GM18907 (cell line): ENCODE measurements at regions not wholly inside any gene's neighbourhood (a gene's known extent, or its start where the extent isn't known, plus 50 kb on each side); places are given as distances from the start of the nearest gene placed in this dataset.
"Not testable (repeated sequence)": the region's sequence is repeated elsewhere in the genome, so short reads cannot be mapped to it uniquely, and the experiment has no call there.

Experiments used
- ATAC-seq: cut with Tn5 transposase; IDR thresholded peaks from one replicate; pipeline ENCODE4 v1.9.1; 2021; ENCODE audit warnings: mild to moderate bottlenecking, moderate library complexity; ENCODE audit not compliant: unreplicated experiment

DNA sequence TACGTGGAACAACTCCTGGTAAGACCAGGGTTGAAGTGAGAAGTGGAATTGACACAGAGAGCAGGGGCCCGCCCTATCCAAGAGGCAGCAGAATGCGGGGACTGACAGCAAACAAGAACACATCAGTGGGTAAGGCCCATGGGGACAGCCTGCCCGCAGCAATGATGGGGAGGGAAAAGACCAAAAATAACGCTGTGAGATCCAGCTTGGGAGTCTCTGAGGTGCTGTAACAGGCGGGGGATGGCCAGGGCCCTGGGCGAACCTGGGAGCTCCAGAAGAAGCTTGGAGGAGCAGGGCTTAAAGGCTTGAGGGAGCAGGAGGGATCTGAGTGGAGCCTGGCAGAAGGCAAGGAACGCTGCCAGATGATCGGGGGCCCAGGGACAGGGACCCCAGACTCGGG is 173.4 kb downstream of the TMEM200C start:
- ATAC-seq, result no peak

DNA sequence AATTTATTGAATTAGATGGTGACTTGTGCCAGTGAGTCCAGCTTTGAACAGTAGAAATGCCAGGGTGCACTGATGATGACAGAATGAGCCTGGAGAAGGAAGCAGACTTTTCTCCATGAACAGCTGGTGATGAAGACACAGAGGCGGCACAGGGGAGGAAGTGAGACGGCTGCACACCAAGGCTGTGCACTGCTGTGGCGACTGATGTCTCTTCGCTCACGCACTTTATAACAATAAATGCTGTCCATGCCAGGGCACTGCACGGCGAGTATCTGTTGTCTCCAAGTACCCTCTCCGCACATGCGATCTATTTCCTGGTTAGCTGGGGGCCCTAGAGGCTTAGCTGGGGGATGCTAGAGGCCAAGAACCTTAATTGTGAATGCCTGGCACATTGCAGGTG is 175.2 kb downstream of the TMEM200C start:
- ATAC-seq, result no peak

DNA sequence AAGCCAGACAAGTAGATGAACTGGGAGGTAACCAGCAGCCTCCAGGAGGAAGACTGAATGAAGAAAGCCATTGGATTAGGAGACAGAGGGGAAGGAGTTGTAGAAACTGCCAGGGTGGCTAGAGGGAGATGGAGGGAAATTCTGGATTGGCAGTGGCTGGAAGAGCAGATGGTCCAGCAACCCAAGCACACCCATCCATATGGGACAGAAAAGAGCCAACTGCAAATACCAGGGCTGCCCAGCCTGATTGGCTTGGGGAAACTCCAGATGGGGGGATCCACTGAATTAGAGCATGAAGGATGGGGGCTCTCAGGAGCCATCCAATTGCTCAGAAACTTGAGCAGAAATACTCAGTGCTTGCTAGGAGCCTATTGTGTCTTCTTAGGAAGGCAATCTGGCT is 173.5 kb upstream of the EPB41L3 start:
- no peak for ATAC-seq

DNA sequence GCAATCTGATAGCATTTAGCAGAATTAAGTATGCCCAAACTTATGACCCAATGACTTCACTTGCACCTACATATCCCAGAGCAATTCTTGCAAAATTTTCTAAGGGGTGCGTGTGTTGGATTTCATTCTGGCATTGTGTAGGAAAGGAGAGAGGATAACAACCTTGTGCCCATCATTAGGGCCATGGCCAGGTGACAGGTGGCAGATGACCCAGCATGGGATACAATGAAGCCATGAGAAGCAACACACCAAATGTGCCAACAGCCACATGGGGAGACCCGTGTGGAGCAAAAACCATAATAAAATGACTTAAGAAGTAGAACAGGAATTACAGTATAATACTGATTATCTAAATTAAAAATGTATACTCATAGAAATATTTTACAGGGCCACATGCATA is 166.9 kb upstream of the EPB41L3 start:
- ATAC-seq, result no peak

DNA sequence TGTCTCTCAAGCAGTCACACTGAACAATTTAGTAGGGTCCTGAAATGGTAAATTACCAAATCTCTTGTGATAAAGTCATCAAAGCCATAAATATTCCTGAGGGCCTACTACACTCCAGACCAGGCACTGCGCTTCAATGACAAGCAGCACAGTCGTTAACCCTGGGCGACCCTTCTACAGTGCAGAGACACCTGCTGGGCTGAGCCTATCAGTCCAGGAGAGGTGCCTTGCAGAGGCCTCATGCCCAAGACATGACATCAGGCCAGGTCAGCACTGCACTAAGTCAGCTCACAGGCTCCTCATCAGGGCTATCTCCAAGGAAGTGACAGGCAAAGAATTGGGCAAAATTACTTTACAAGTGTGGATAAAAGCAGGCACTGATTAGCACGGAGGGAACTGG is 166.4 kb upstream of the EPB41L3 start:
- no peak for ATAC-seq

DNA sequence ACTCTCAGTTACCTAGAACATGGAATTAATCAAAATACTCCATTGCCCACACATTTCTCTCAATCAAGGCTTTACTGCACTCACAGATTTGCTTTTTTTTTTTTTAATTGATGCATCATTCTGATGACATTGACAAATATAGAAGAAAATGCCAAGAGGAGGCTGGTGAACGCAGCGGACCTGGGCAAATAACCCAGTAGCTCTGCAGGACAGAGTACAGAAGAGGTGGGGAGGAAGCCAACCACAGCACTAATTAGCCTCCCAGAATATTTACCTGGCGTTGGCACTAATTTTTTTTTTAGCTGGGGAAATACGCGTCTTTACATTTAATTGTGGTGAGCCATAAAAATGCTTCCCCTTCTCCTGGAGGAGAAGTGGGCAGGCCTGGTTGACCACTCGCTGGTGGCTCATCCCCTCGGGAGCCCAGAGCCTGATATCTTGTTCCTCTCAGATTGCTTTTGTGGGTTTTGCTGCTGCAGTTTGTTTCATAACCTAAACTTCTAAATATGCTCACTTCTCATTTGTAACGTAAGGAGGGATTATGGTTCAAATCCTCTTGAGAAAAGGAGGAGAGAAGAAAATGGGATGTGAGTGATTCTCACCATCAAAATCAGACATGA is 165.8 kb upstream of the EPB41L3 start:
- no peak for ATAC-seq

DNA sequence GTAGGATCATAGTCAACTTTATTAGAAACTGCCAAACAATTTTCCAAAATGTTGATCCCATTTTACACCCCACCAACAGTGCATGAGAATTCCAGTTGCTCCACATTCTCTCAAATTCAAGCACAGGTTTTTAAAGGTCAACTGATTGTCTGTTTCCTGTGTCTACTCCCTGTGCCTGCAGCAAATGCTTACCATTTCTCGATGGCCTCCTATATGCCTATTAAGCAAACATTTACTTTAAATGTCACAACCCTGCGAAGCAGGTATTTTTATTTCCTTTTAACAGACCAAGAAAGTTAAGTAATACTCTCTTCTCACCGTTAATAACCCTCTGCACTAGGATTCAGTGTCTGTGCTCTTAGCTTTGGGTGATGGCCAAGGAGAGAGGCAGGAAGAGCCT is 163.8 kb upstream of the EPB41L3 start:
- ATAC-seq, result no peak

DNA sequence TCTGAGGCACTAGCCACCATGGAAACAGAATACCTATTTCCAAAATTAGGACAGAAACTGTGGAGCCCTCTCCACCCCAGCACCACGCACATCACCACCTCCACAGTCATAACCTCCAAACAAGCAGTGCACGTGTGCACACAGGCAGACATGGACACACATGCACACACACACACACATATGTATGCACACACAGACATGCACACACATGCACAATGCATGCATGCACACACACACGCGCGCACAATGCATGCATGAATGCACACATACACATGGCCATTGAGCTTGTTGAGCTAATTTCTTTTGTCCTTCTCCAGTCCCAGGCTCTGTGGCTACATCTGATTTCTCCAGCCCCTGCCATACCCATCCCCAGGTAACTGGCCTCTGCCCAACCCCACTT is 161.6 kb upstream of the EPB41L3 start:
- ATAC-seq, result no peak

DNA sequence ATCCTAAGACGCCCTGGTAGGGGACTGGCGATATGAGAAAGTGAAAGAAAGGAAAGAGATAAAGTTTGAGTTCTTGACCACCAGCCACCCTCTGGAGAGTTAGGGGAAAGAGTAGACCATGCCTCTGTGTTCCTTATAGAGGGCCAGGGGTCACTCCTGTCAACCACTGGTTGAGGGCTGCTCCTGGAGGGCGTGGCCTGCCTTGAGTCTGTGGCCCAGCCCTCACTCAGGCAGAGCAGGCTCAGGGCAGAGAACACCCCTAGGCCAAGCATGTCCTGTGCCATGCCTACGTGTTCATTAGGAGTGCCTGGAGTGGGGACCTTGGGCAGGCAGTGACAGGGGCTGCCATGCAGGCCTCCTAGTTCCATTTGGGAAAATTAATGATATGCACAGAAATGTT is 161.1 kb upstream of the EPB41L3 start:
- ATAC-seq, result no peak

DNA sequence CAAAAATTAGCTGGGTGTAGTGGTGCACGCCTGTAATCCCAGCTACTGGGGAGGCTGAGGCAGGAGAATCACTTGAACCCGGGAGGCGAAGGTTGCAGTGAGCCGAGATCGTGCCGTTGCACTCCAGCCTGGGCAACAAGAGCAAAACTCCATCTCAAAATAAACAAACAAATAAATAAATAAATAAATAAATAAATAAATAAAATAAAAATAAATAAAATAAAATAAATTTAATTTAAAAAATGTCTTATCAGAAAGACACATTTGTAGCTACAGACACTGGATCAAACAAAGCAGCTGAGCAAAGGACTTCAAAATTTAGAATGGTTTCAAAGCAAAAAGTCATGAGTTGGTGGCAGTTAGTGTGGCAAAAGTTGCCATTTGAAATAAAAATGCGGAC is 158.2 kb upstream of the EPB41L3 start:
- ATAC-seq, result not testable (repeated sequence)

DNA sequence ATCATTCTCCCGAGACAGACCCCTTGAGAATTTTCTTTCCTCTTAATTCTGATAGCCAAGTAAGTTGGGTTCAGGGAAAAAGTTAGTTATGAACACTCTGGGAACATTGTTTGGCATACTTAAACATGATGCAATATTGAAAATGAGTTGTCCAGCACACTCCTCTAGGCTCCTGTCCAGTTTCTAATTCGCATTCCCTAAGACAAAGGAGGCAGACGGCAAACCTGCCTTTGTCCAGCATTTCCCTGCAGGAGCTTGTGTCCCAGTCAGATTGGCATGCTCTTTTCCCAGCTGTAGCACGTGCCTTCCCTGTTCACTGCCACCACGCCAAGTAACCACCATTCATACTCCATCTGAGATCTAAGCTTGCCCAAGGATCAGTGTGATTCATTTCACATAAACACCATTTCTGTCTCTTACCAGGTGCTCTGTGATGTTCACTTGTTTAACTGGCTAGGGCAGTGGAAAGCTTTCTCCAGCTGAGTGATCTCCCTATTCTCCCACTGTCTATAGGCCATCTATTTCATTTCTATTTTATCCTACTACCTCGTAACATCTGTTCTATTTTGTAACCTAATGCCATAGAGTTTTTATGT is 150.0 kb upstream of the EPB41L3 start:
- no peak for ATAC-seq

DNA sequence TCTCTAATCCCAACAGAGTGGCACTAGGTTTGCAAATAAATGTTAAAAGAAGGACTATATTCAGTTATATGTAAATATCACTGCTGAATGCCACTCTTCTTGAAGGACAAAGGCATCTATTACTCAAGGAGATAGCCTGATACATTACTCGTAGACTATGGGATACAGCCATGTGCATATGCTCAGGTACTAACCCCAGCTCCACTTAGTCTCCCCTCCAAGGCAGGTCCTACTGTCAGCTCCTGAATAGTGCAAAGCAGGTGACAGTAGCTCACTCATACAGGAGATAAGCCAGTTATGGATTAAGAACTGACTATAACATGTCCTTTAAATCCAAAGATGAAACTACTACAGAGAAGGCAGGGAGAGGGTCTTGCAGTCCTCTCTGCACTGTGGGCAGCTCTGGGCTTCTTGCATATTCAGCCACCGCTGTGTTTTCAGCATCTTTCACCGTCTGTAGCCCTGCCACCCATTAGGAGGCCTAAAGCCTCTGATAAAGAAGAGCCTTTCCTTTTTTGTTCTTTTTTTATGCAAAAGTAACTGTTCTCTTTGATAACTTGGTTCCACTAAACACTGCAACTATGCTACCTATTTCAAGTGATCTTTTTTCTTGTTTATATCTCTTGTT is 135.1 kb upstream of the EPB41L3 start:
- ATAC-seq, result no peak

DNA sequence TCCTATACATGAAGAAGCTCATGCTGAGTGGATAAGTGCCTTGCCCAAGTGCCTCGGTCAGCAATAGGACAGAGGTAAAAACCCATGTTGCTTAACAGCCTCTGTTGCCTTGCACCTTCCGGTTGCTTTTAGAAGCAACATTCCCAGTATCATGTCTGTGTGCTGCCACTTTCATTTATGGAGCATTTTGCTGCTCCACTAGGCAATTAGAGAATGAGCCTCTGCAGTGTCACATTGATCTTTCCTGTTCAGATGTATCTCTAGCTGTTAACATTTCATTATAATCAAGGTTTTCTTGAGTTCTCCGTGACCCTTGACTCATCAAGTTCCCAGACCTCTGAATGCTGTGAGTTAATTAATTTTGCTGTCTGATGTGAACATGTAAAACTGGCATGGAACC is 134.5 kb upstream of the EPB41L3 start:
- ATAC-seq, result no peak

DNA sequence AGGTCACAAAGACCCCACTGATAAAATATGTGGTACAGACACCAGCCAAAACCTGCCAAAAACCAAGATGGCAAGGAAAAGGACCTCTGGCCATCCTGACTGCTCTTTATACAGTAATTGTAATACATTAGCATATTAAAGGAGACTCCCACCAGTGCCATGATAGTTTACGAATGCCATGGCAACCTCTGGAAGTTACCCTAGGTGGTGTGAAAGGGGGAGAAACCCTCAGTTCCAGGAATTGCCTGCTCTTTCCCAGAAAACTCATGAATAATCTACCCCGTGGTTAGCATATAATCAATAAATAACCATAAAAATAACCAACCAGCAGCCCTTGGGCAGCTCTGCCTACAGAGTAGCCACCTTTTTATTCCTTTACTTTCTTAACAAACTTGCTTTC is 129.8 kb upstream of the EPB41L3 start:
- ATAC-seq, result no peak

DNA sequence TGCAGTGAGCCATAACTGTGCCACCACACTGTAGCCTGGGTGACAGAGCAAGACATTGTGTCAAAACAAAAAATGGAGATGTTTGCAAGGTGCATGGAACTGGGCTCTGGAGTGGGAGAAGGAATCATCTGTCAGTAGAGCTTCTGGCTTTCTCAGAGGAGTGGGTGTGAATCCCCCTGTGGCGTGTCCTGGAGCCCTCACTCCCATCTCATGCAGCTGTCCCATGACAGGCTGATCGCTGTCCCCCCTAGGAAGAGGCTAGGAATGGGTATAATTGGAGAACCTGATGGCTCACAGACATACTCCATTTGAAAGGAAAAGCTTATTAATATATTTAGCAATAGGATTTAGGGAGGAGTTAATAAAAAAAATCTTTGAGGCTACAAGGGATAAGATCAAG is 125.8 kb upstream of the EPB41L3 start:
- no peak for ATAC-seq

DNA sequence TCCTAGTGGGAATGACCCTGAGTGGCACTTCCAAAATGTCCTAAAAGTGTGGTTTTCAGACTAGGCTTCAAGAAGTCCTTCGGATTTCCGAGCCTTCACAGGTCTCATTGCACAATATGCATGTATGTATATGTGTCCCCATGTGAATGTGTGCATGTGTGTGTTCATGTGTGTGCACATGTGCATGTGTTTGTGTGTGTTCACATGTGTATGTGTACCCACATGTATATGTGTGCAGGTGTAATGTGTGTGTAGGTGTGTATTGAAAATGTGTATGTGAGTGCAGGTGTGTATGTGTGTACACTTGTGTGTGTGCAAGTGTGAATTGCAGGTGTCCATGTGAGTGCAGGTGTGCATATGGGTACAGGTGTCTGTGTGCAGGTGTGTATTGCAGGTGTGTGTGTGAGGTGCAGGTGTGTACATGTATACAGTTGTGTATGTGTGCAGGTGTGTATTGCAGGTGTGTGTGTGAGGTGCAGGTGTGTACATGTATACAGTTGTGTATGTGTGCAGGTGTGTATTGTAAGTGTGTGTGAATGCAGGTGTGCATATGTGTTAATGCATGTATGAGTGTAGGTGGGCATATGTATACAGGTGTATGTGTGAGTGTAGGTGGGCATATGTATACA is 124.4 kb upstream of the EPB41L3 start:
- ATAC-seq, result no peak

DNA sequence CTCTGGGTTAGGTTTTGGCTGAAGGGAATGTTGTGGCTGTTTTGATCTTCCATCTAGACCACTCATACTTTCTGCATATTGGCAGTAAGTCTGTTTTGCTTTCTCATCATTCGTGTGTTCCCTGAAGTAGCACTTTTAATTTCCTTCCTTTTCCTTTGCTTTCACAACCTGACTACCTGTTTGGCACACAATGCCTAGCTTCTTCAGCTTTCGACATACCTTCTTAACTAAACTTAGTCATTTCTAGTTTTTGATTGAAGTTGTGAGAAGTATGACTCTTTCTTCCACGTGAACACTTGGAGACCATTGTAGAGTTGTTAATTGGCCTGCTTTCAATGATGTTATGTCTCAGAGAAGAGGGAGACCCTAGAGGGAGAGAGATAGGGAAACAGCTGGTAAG is 123.6 kb upstream of the EPB41L3 start:
- ATAC-seq, result no peak

DNA sequence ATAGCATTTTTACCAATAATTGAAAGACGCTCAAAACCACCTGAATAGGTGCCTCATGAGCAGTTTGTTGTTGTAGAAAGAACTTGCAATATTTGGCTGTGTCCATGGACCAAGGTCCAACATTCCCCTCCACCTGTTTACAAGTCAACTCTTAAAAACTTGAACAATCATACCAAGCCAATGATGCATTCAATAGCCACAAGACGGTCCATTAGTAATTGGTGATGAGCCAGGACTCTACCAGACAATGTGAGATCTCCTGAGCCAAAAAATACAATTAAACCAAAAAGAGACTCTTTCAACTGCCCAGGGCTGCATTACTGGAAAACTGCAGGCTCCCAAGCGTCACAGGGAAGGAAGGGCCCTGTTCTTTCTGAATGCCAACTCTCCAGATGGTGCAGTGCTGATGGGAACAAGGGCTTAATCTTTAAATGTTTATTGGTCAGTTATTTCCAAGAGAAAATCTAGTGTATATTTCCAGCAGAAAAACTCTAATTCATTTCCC is 118.8 kb upstream of the EPB41L3 start:
- ATAC-seq, result no peak

DNA sequence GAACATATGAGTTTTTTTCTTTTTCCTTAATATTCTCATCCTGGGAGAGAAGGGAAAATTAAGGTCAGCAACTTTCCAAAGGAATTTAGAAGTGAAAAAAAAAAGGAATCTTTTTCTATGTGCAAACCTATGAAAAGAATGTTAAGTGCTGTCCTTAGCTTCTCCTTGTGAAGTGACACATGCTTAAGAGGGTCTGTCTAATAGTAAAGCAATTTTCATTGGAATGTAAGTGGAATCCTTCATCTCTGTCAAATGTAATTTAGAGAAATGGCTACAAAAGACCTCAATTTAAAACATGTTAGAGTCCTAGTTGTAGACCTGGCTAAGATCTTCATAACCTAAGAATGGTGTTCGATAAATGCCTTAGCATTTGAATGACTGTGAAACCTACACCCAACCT is 117.4 kb upstream of the EPB41L3 start:
- no peak for ATAC-seq

DNA sequence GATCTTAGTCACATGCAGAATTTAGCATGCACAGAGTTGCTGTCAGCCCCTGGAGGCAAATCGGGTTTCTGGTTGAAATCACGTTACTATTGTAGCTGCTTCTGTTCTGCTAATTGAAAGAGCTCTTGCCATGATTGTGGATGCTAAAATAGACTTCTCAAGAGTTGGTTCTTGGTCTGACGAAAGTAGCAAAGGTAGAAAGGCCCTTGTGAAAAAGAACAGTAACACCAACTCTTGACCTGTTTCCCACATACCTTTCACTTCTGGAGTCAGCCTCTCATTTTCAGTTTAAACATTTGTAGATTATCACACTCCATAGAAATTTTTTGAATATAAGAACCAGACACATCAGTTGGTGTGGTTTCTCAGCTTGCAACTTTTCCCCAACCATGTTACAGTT is 110.0 kb upstream of the EPB41L3 start:
- no peak for ATAC-seq

DNA sequence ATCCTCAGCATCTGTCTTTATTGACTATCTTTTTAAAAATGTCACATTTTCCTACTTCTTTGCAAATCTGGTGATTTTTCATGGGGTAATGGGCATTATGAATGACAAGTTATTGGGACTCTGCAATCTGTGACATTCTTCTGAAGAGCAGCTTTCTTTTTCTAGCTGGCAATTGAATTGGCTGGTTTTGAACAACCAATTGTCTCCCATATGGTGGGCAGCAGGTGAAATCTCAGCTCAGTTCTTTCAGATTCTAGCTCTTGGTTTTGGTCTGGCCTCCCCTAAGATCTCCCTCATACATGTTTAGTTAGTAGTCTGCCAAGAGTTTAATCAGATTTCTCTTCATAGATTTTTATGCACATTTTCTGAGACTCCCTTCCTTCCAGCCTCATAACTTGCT is 107.9 kb upstream of the EPB41L3 start:
- ATAC-seq, result no peak

DNA sequence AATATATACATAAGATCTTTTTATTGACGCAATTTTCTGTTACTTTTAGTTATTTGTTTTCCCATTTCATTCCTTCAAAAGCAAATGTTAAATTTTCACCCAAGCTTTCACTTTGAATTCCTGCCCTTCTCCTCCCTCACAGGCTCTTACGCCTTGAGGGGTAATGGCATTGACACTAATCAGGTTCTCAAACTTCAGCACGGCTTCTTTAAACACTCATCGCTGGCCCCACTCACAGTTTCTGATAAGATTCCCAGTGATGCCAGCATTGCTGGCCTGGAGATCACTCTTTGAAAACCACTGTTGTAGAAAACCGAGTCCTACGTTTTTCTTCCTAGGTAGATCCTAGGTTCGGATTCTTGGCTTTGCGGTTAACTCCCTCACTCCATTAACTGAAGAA is 105.6 kb upstream of the EPB41L3 start:
- ATAC-seq, result no peak
